ENCODE measurements at regions not wholly inside any gene's neighbourhood (a gene's known extent, or its start where the extent isn't known, plus 50 kb on each side); places are given as distances from the start of the nearest gene placed in this dataset.

GRCh38 chr4:136800248-136800647, 732.0 kb downstream of the PCDH18 start:
- Histone ChIP-seq H3F3A (ENCODE audit: control insufficient read depth, insufficient read depth) (no peaks in the 10 kb centered on the region), H3K79me2 (ENCODE audit: control insufficient read depth, low read length) (no peaks in the 10 kb centered on the region), H3K9me3 (ENCODE audit: control insufficient read depth, insufficient read depth, low read length) (no peaks in the 10 kb centered on the region), H3K4me1 (ENCODE audit: control insufficient read depth, low read length) (no peaks in the 10 kb centered on the region), H3K4me3 (ENCODE audit: low read length) (no peak overlapping the region), H3K27ac (ENCODE audit: low read depth, low read length) (no peak overlapping the region), H3K4me2 (ENCODE audit: low read length) (no peak overlapping the region), H3K36me3 (ENCODE audit: control insufficient read depth, low read length) (no peaks in the 10 kb centered on the region), H4K20me1 (ENCODE audit: control insufficient read depth, insufficient read depth, low read depth, low read length) (no peaks in the 10 kb centered on the region), H3K9me2 (replicated peaks; ENCODE audit: control insufficient read depth, low read length) (no peaks in the 10 kb centered on the region), H3K27me3 (ENCODE audit: control insufficient read depth, low read length) (no peaks in the 10 kb centered on the region)
- TF ChIP-seq EZH2phosphoT487 (IDR thresholded peaks at IDR 0.05; ENCODE audit: borderline replicate concordance, low read length) (no peak), CTCF (IDR thresholded peaks at IDR 0.05; ENCODE audit: low read depth, low read length, poor library complexity, severe bottlenecking) (no peak)

- no peak overlapping the region for H3K4me2 ChIP-seq (ENCODE audit: low read length)
- H3K9me2 ChIP-seq (replicated peaks; ENCODE audit: control insufficient read depth, low read length) = no peaks in the 10 kb centered on the region
- no peaks in the 10 kb centered on the region for H3K9me3 ChIP-seq (ENCODE audit: control insufficient read depth, insufficient read depth, low read length)
- H3K4me1 ChIP-seq (ENCODE audit: control insufficient read depth, low read length) = no peaks in the 10 kb centered on the region
- no peak overlapping the region for H3K4me3 ChIP-seq (ENCODE audit: low read length)
- no peaks in the 10 kb centered on the region for H3K36me3 ChIP-seq (ENCODE audit: control insufficient read depth, low read length)
- H3K79me2 ChIP-seq (ENCODE audit: control insufficient read depth, low read length) = no peaks in the 10 kb centered on the region
- H3K27ac ChIP-seq (ENCODE audit: low read depth, low read length) = no peak overlapping the region
- H3F3A ChIP-seq (ENCODE audit: control insufficient read depth, insufficient read depth) = no peaks in the 10 kb centered on the region
- TF ChIP-seq EZH2phosphoT487 (IDR thresholded peaks at IDR 0.05; ENCODE audit: borderline replicate concordance, low read length) (no peak), CTCF (IDR thresholded peaks at IDR 0.05; ENCODE audit: low read depth, low read length, poor library complexity, severe bottlenecking) (no peak)
- H4K20me1 ChIP-seq (ENCODE audit: control insufficient read depth, insufficient read depth, low read depth, low read length) = no peaks in the 10 kb centered on the region
- no peaks in the 10 kb centered on the region for H3K27me3 ChIP-seq (ENCODE audit: control insufficient read depth, low read length)
These were observed 735.3 kb downstream of the PCDH18 start for GRCh38 chr4:136796953-136797352.

GRCh38 chr4:136793848-136794247, 738.4 kb downstream of the PCDH18 start:
- H3K9me3 ChIP-seq (ENCODE audit: control insufficient read depth, insufficient read depth, low read length) = no peaks in the 10 kb centered on the region
- no peaks in the 10 kb centered on the region for H3K27me3 ChIP-seq (ENCODE audit: control insufficient read depth, low read length)
- no peak overlapping the region for H3K4me2 ChIP-seq (ENCODE audit: low read length)
- no peak for TF ChIP-seq EZH2phosphoT487 (IDR thresholded peaks at IDR 0.05; ENCODE audit: borderline replicate concordance, low read length)
- TF ChIP-seq CTCF (IDR thresholded peaks at IDR 0.05; ENCODE audit: low read depth, low read length, poor library complexity, severe bottlenecking) = no peak
- H3K4me1 ChIP-seq (ENCODE audit: control insufficient read depth, low read length) = no peaks in the 10 kb centered on the region
- no peaks in the 10 kb centered on the region for H3F3A ChIP-seq (ENCODE audit: control insufficient read depth, insufficient read depth)
- H3K4me3 ChIP-seq (ENCODE audit: low read length) = no peak overlapping the region
- H4K20me1 ChIP-seq (ENCODE audit: control insufficient read depth, insufficient read depth, low read depth, low read length) = no peaks in the 10 kb centered on the region
- no peaks in the 10 kb centered on the region for H3K9me2 ChIP-seq (replicated peaks; ENCODE audit: control insufficient read depth, low read length)
- H3K27ac ChIP-seq (ENCODE audit: low read depth, low read length) = no peak overlapping the region
- no peaks in the 10 kb centered on the region for H3K36me3 ChIP-seq (ENCODE audit: control insufficient read depth, low read length)
- no peaks in the 10 kb centered on the region for H3K79me2 ChIP-seq (ENCODE audit: control insufficient read depth, low read length)

GRCh38 chr4:136784326-136784725, 748.0 kb downstream of the PCDH18 start:
- Histone ChIP-seq H3K27me3 (ENCODE audit: control insufficient read depth, low read length) (no peaks in the 10 kb centered on the region), H3K4me2 (ENCODE audit: low read length) (no peak overlapping the region), H3K4me1 (ENCODE audit: control insufficient read depth, low read length) (no peaks in the 10 kb centered on the region), H3F3A (ENCODE audit: control insufficient read depth, insufficient read depth) (no peaks in the 10 kb centered on the region), H3K9me3 (ENCODE audit: control insufficient read depth, insufficient read depth, low read length) (no peaks in the 10 kb centered on the region), H4K20me1 (ENCODE audit: control insufficient read depth, insufficient read depth, low read depth, low read length) (no peaks in the 10 kb centered on the region), H3K9me2 (replicated peaks; ENCODE audit: control insufficient read depth, low read length) (no peaks in the 10 kb centered on the region), H3K36me3 (ENCODE audit: control insufficient read depth, low read length) (no peaks in the 10 kb centered on the region), H3K27ac (ENCODE audit: low read depth, low read length) (no peak overlapping the region), H3K4me3 (ENCODE audit: low read length) (no peak overlapping the region), H3K79me2 (ENCODE audit: control insufficient read depth, low read length) (no peaks in the 10 kb centered on the region)
- TF ChIP-seq EZH2phosphoT487 (IDR thresholded peaks at IDR 0.05; ENCODE audit: borderline replicate concordance, low read length) (no peak), CTCF (IDR thresholded peaks at IDR 0.05; ENCODE audit: low read depth, low read length, poor library complexity, severe bottlenecking) (no peak)
